DMS53 treated with DMSO at 0.1 percent for 48 hours (cell line): ENCODE measurements at regions not wholly inside any gene's neighbourhood (a gene's known extent, or its start where the extent isn't known, plus 50 kb on each side); places are given as distances from the start of the nearest gene placed in this dataset.
A peak's percentile ranks its signal among the peaks of the same experiment; 100 is the strongest.

Source experiments
- DNase-seq: peaks from one replicate; lab custom pipeline; 2025; ENCODE audit not compliant: unreplicated experiment; lab: John Stamatoyannopoulos, UW

- DNase-seq = no peak
Measured at GRCh38 chr7:41252551-41252950, 450.3 kb downstream of the INHBA start.

GRCh38 chr7:41247143-41247865 lies 455.6 kb downstream of the INHBA start:
- DNase-seq = peak; percentile 94

GRCh38 chr7:41245916-41246315 lies 457.0 kb downstream of the INHBA start:
- DNase-seq = no peak

GRCh38 chr7:41244246-41244645 lies 458.6 kb downstream of the INHBA start:
- no peak for DNase-seq

- no peak for DNase-seq
Measured at GRCh38 chr7:41241641-41242040, 461.2 kb downstream of the INHBA start.

GRCh38 chr7:41239596-41239995 lies 463.3 kb downstream of the INHBA start:
- no peak for DNase-seq

GRCh38 chr7:41238851-41239331 lies 464.0 kb downstream of the INHBA start:
- no peak for DNase-seq

GRCh38 chr7:41237956-41238355 lies 464.9 kb downstream of the INHBA start:
- DNase-seq = no peak

- DNase-seq = no peak
Measured at GRCh38 chr7:41232086-41232485, 470.8 kb downstream of the INHBA start.

GRCh38 chr7:41224063-41224763 lies 478.7 kb downstream of the INHBA start:
- peak; percentile 63 for DNase-seq

- no peak for DNase-seq
Measured at GRCh38 chr7:41222746-41223145, 480.1 kb downstream of the INHBA start.

GRCh38 chr7:41220266-41220665 lies 482.6 kb downstream of the INHBA start:
- no peak for DNase-seq

GRCh38 chr7:41219276-41219675 lies 483.6 kb downstream of the INHBA start:
- DNase-seq = no peak

- DNase-seq = no peak
Measured at GRCh38 chr7:41217306-41217705, 485.6 kb downstream of the INHBA start.

- DNase-seq = no peak
Measured at GRCh38 chr7:41207141-41207540, 495.7 kb downstream of the INHBA start.

GRCh38 chr7:41206267-41206666 lies 496.6 kb downstream of the INHBA start:
- DNase-seq = no peak

GRCh38 chr7:41205600-41205999 lies 497.3 kb downstream of the INHBA start:
- DNase-seq = no peak

- peak; percentile 30 for DNase-seq
Measured at GRCh38 chr7:41203542-41203941, 499.3 kb downstream of the INHBA start.

- DNase-seq = no peak
Measured at GRCh38 chr7:41201021-41201420, 501.9 kb downstream of the INHBA start.

- DNase-seq = no peak
Measured at GRCh38 chr7:41199136-41199535, 503.8 kb downstream of the INHBA start.

- DNase-seq = no peak
Measured at GRCh38 chr7:41198502-41198901, 504.4 kb downstream of the INHBA start.

GRCh38 chr7:41197769-41198168 lies 505.1 kb downstream of the INHBA start:
- no peak for DNase-seq
